ENCODE measurements at regions not wholly inside any gene's neighbourhood (a gene's known extent, or its start where the extent isn't known, plus 50 kb on each side); places are given as distances from the start of the nearest gene placed in this dataset.

DNA sequence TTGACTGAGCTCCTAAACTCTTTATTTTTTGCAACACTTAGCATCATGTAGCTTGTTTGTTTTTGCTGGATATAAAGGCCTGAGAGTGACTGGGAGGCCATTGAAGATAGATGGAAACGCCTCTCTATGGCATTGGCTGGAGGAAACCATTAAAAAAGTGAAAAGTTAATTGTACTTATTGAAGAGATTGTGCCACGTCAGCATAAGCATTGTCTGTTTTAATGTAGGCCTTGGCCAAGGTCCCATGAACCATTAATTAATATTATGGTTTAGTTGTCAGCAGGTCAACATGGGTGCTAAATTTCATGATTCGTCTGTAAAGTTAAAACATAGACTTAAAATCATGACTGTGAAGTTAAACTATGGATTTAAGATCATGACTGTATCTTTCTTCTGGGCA lies 178.6 kb downstream of the GATA3 start:
- DNase-seq: no peak

DNA sequence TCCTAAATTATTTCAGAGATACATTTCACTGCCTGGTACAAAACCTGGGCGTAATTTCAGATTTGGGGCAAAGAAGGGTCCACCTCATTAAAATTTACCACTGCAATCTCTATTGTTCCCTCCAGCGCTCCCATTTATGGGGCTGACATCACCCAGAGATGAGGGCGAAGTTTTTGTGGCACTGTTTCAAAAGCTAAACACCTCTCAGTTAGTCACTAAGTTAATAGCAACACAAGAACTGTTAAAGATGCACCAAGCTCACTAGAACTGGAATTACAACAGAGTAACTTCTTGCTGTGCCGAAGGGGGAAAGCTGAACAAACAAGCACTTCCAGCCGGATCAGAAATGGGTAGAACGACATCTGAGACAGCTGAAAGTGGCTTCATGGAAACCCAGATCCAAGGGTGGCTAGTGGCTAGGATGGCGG lies 179.4 kb downstream of the GATA3 start:
- no peak for DNase-seq

DNA sequence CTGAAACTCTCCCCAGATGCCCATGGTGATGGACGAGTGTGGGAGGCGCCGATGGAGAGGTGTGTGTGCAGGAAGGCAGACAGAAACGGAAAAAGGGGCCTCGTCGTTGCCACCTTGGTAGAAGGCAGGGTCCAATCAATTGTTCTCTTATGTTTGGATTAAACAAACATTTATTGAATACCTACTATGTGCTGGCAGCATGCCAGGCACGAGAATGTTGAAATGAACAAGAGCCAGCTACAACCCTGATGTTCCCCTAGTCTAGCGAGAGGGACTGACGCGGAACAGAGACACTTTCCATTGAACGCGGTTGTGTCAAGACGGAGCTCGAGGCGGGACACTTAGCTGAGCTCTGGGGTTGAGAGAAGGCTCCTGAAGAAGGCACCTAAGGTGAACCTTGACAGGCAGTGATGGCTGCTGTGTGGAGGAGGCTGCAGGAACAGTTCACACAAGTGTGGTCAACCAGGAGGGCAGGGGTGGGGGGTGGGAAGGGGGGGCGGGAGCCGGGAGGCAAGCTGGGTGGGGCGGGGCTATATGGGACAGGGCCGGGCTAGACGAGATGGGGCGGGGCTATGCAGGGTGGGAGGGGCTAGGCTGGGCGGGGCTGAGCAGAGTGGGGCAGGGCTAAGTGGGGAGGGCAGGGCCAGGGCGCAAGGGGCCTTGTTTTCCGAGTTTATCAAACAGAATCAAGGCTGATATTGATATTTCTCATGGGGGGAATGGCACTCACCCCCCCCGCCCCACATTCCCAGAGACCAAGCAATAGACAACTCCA lies 181.0 kb downstream of the GATA3 start:
- DNase-seq: no peak

DNA sequence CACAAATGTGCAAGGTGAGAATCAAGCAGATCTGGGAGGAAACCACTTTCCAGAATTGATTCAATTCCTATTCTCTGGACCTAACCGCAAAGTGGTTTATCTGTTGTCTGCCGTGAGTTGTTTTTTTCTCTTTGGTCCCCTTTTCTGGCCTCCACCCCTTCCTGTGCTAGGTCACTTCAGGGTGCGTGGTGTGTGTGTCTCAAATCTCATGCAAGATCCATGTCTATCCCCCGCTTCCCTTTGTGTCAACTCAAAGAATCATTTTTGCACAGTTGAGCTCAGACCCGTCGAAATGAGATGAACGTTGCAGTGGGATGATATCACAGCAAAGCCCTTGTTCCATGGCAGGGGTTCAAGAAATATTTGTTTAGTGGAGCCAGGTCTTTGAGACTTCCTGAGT lies 184.5 kb downstream of the GATA3 start:
- DNase-seq: no peak

DNA sequence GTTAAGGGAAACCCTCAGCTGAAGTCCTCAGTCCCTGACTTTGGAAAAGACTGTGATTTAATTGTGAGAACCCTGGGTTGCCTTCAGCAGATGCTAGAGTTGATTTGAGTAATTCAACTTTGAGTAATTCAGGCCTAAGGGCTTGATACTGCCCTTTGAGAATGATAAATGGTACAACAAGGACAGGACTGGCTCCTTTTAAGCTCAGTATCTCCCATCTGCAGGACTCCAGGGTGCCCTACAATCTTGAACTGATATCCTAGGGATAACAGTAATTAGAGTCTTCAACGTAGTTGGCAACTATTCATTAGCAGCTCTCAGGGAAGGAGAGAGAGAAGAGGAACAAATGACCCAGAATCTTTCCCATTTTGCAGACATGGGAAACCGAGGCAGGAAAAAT lies 186.4 kb downstream of the GATA3 start:
- DNase-seq: no peak

DNA sequence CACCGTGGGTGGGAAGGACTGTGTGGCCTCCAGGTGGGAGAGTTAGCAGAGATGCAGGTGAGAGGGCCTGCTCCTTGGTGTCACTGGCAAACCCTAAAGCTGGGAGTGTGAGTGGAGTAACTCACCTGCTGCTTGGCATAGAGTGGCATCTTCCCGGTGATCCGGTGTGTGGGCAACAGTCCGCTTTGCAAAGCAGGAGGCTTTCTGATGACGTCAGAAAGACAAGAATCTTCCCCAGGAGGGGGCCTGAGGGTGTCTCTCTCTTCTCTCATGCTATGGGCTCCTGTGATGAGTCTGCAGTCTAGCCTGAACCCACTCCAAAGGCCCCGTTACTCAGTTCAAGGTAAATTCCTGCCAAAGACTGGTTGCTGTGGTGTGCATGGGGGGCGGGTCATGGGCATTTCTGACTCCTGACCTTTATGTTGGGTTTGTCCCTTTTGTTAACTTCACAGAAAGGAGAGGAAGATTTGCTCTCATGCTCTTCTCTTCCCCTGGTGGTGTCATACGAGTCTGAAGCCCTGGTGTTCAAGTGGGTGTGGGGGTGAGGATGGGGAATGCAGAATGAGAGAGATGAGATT lies 187.9 kb downstream of the GATA3 start:
- DNase-seq: no peak

DNA sequence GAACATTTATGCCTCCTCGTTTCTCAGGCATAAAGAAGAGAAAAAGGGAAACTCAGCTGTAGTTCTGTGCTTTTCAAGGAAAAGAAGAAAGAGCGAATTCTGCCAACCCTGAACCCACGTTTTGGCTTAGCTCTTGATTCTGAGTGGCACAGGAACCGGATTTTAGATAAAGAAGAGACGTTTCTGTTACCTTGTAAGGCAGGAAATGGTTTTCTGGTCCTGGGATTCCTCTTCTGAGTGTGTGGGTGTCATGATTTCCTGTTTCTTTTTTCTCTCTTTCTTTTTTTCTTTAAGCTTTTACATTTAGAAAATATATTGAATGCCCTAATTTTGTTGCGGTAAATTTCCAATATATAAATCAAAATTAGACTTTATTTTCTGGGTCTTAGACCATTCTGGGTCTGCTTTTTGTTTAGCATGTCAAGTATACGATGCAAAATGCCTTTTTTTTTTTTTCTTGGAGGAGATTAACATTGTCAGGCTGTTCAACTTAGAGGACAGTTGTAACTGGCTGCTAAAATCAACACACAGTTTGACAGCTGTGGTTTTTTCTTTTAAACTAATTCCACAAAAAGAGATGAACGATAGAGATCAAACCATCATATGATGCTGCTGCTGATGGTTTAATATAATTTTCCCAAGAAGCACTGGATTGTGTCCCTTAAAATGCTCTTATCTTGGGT lies 190.8 kb downstream of the GATA3 start:
- DNase-seq: no peak

DNA sequence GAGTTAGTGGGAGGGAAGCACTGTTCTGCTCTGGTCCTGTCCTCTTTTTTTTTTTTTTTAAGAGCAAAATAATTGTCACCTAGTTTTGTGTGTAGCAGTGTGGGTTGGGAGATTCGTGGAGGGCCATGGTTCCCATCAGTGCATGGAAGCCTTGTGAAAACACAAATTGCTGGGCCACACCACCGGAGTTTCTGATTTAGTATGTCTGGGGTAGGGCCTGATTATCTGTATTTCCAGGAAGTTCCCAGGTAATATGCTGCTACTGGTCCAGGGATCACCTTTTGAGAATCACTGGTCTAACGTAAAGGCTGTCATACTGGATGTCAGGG lies 191.3 kb downstream of the GATA3 start:
- DNase-seq: no peak

DNA sequence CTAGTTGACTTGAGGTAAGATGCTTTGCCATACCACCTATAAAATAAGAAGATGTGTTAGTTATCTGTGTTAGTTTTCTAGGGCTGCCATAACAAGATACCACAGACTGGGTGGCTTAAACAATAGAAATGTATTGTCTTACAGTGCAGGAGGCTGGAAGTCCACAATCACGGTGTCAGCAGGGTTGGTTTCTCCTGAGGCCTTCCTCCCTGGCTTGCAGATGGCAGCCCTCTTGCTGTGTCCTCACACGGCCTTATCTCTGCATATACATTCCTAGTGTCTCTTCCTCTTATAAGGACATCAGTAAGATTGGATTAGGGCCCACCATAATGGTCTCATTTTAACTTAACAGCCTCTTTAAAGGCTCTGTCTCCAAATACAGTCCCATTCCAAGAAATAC lies 192.1 kb downstream of the GATA3 start:
- DNase-seq: no peak

DNA sequence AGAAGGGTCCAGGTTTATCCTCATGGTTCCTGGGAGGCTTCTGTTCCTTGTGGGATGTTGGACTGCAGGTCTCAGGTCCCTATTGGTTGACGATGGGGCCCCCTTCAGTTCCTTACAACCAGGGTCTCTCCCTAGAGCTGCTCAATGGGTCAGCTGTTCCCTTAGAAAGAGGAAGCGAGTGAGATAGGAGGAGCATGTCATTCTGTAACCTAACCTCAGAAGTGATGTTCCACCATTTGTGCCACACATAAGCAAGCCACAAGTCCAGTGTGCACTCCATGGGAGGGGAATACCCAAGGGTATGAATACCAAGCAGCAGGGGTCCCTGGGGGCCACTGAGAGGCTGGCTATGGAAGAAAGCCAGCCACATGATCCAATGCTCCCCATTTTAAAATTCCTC lies 192.7 kb downstream of the GATA3 start:
- no peak for DNase-seq

DNA sequence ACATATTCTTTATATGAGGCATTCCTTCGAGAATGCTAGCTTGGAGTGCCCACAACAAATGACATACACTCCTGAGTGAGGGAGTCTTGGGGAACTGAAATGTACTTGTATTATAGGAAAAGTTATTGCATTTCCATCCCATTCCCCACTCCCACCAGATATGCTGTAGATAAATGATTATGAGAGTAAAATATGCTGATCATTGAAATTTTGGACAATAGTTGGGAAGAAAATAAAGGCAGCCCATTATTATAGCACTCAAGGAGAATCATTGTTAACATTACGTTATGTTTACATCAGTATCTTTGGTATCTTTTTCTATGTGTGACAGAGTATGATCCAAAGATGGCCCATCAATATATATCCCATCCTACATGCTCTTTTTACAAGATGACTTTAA lies 194.4 kb downstream of the GATA3 start:
- DNase-seq: no peak

DNA sequence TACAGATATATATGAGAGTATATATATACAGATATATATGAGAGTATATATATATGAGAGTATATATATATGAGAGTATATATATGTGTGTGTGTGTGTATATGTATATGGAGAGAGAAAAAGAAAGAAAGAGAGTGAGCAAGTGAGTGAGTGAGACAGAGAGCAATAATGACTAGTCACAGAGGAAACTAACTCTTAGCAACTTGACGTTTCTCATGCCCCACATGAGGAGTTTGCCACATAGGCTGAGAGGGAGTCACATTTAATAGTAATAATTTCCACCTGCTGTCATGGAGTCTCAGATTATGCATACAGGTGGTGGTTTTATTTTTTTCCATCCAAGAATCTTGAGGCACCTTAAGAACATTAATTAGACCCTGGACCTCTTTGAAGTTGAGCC lies 199.9 kb downstream of the GATA3 start:
- no peak for DNase-seq

DNA sequence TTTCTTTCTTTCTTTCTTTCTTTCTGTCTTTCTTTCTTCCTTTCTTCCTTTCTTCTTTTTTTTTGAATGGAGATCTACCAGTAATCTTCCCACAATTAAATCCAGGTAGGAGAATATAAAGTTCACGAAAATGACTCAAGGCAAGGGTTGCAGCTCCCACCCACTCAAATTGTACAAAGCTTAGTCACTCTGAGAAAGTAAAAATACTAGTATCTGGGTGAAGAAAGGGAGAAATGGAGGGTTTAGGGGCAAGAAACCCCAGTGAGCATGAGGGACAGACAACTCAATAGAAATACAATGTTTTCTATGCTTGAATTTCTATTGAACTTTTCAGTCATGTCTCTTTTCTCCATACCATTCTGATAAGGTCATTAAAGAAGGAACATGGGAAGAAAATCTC lies 200.8 kb downstream of the GATA3 start:
- DNase-seq: no peak

DNA sequence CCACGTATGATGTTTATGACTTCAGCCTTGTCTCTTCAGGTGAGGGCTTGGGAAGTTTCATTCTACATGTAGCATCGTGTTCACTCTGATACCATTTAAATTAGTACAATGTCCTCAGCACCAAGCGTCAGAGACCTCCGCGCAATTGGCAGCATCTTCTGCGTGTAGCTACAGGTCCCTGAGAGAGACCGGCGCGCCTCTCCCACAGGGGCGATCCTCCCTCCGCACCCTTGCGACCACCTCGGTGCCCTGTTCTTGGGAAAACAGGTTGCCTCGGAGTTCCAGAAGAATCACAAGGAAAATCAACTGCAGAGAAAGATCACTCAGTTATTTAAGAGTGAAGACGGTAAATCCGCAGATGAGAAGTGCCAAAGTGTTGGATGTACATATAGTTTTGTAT lies 206.2 kb downstream of the GATA3 start:
- DNase-seq: no peak

DNA sequence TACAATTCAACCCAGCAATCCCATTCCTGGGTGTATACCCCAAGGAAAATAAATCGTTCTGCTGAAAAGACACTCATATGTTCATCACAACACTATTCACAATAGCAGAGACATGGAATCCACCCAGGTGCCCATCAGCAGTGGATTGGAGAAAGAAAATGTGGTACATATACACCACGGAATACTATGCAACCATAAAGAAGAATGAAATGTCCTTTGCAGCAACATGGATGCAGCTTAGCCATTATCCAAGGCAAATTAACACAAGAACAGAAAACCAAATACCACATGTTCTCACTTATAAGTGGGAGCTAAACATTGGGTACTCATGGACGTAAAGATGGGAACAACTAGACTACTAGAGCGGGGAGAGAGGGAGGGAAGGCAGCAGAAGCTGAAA lies 207.8 kb downstream of the GATA3 start:
- no peak for DNase-seq

DNA sequence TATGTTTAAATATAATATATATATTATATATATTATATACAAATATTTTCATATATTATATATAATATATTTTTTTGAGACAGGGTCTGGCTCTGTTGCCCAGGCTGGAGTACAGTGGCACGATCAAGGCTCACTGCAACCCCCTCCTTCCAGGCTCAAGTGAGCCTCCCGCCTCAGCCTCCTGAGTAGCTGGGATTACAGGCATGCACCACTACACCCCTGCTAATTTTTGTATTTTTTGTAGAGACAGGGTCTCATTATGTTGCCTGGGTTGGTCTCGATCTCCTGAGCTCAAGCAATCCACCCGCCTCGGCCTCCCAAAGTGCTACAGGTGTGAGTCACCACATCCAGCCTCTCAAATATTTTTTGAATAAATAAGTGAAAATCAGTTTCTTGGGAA lies 215.5 kb downstream of the GATA3 start:
- DNase-seq: no peak

DNA sequence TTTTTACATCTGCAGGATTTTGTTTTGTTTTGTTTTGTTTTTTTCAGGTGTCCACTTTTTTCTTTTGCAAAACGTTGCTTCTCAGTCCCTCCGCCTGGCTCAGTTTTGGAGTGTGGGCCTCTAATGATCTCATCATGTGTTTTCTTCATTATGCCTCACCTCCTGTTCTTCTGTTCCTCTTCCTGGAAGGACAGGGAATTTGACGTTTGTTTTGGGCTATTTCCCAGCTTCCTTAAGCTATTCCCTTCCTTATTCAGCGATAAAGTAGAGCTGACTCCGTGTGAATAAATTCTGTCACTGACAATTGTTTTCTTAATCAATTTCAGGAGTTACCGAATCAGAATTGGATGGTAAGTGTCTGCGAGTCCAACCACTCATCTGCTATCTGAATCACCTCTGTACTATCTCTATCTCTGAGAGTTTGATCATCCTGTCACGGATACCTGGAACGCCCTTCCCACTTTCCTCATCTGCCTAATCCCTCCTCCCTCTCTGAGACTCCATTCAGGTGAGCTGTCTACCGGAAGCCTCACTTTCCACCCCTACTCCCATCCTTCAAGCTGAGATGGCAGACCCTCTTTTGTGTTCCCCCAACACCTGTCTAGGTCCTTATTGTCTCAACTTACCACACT lies 218.4 kb downstream of the GATA3 start:
- DNase-seq: no peak

DNA sequence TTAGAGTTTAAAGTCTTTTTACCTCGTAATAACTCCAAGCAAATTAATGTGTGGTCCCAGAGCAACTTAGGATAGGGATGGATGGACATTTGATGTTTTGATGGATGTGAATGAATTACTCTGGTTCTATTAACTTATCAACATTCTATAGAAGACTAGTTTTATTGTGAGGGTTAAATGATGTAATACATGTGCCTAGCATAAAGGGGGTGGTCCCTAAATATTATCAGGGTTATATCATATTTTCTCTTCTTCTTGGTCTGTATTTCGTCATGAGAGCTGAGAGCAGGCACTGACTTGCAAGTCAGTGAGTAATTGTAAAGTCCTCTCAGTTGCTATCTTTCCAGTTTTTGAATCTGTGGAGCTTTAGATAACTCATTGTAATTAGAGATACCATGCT lies 219.3 kb downstream of the GATA3 start:
- DNase-seq: no peak

DNA sequence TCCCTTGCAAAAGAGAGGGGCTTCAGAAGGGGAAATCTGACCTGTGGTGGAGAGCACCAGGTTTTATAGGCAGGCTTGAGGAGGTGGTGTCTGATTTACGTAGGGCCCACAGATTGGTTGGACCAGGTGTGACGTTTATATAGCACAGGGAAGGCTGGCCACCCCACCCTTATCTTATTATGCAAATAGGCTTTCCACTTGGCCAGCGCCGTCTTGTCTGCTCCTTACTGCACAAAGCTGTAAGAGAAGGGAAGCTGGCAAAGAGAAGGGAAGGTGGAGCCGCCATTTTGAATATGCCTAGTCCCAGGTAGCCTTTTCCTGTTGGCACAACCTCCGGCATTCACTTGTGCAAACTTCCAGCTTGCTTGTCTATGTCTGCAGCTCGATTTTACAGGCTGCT lies 221.4 kb downstream of the GATA3 start:
- DNase-seq: no peak

DNA sequence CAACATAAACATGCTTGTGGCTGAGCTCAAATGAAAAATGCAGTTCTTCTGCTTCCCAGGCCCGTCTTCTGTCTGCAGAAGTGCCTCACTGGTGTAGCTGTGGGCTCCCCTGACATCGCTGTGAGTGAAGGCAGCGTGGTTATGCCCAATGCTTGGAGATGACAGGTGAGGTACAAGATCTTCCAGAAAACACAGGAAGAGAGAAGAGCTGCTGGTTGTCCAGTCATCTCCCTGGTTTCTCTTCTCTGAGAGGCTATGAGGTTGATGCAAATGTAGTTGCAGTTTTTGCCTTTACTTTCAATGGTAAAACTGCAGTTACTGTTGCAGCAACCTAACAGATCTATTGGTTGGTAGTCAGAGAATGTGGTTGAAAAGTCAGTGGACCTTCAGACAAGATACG lies 223.6 kb downstream of the GATA3 start:
- no peak for DNase-seq

DNA sequence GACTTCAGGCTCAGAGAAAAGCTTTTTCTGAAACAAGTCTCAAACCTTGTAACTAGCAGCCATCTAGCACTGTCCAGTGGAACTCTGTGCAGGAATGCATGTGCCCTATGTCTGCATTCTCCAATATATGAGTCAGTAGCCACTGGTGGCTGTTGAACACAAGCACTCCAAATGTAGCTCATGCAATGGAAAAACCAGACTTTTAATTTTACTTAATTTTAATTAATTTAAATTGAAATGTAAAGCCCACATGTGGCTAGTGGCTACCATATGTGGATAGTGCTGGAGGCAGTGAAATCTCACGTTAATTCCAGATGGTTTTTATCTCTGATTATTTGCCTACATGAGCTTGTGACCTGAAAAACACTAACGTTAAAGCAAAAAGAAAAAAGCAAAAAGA lies 225.1 kb downstream of the GATA3 start:
- DNase-seq: no peak

DNA sequence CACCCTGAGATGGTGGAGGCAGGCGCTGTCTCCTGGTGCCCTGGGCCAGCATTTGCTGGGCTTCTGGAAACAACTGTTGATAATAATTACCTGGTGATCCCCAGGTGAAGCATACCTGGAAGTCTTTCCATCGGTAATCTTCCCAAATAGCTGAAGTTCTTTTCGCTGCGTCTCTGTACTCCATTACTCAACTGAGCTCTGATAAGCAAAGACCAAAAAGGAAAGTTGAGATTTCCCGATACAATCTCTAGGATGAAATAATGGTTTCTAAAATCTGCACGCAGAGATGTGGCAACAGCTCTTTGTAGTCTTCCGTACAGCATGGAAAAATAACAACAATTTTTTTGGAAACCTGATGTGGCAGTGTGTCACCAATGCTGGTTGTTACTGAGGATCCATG lies 226.5 kb downstream of the GATA3 start:
- DNase-seq: no peak

DNA sequence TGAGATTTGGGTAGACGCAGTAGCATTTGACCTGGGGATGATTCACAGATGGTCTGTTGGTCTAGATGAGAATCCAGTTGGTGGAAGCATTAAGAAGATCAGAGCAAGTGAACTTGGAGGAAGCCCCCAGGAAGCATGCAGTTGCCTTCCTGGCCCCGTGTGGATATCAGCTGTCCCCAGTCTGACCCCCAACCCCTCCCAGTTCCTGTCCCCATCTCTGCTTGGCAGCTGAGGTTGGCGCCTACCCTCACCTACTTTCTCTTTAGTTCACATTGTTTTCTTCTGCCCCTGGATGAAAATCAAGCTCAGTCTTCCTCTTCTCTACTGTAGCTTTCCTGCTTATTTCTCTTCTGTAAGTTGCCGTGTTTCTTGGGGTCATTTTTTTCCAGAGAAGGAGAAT lies 227.9 kb downstream of the GATA3 start:
- DNase-seq: no peak
